Nephron progenitor cell (in vitro differentiated cells): ENCODE measurements at regions not wholly inside any gene's neighbourhood (a gene's known extent, or its start where the extent isn't known, plus 50 kb on each side); places are given as distances from the start of the nearest gene placed in this dataset.
A peak's percentile ranks its signal among the peaks of the same experiment; 100 is the strongest.
"Not testable (repeated sequence)": the region's sequence is repeated elsewhere in the genome, so short reads cannot be mapped to it uniquely, and the experiment has no call there.

Experiments
- DNase-seq: peaks from one replicate; pipeline ENCODE4 v3.0.0; 2021
- H3K27ac Mint-ChIP-seq: 2 replicates; pipeline ENCODE4 v1.8.0; 2021; ENCODE audit warnings: mild to moderate bottlenecking, moderate library complexity, mixed read lengths
- H3K27me3 Mint-ChIP-seq: 2 replicates; pipeline ENCODE4 v1.8.0; 2021; ENCODE audit warnings: mild to moderate bottlenecking, low read depth, mixed read lengths; ENCODE audit not compliant: poor library complexity
- H3K36me3 Mint-ChIP-seq: 2 replicates; pipeline ENCODE4 v1.8.0; 2021; ENCODE audit warnings: low read depth, mixed read lengths
- H3K4me1 Mint-ChIP-seq: 2 replicates; pipeline ENCODE4 v1.8.0; 2021; ENCODE audit warnings: mixed read lengths
- H3K4me3 Mint-ChIP-seq: 2 replicates; pipeline ENCODE4 v1.8.0; 2021; ENCODE audit warnings: mild to moderate bottlenecking, moderate library complexity, mixed read lengths
- H3K9me3 Mint-ChIP-seq: 2 replicates; pipeline ENCODE4 v1.8.0; 2021; ENCODE audit warnings: mild to moderate bottlenecking, moderate library complexity, mixed read lengths
- CTCF ChIP-seq: fragments of 200-600 bp; sonication (generic); IDR thresholded peaks from 2 replicates; pipeline ENCODE4 v1.5.0; 2021; ENCODE audit warnings: antibody characterized with exemption

- no peak for TF ChIP-seq CTCF
- DNase-seq = no peak
- peaks cover 15% of the 10 kb centered on the region for H3K4me1 Mint-ChIP-seq
- H3K9me3 Mint-ChIP-seq = peaks cover 16% of the 10 kb centered on the region
- H3K27me3 Mint-ChIP-seq = peaks cover 8% of the 10 kb centered on the region
- H3K27ac Mint-ChIP-seq = no peak overlapping the region
- H3K4me3 Mint-ChIP-seq = no peak overlapping the region
- H3K36me3 Mint-ChIP-seq = no peaks in the 10 kb centered on the region
These were observed 78.6 kb upstream of the MITF start for GRCh38 chr3:69660631-69661030.

GRCh38 chr3:69659180-69659910, 79.9 kb upstream of the MITF start:
- no peaks in the 10 kb centered on the region for H3K36me3 Mint-ChIP-seq
- TF ChIP-seq CTCF = no peak
- no peak for DNase-seq
- H3K4me1 Mint-ChIP-seq = peaks cover 2% of the 10 kb centered on the region
- H3K27me3 Mint-ChIP-seq = peaks cover 8% of the 10 kb centered on the region
- no peak overlapping the region for H3K27ac Mint-ChIP-seq
- H3K9me3 Mint-ChIP-seq = peaks cover 16% of the 10 kb centered on the region
- no peak overlapping the region for H3K4me3 Mint-ChIP-seq

- Mint-ChIP-seq H3K36me3 (no peaks in the 10 kb centered on the region), H3K4me3 (no peak overlapping the region), H3K27me3 (peaks cover 8% of the 10 kb centered on the region), H3K27ac (peak overlapping the region; percentile 64), H3K9me3 (peaks cover 16% of the 10 kb centered on the region), H3K4me1 (no peaks in the 10 kb centered on the region)
- no peak for TF ChIP-seq CTCF
- no peak for DNase-seq
These were observed 80.6 kb upstream of the MITF start for GRCh38 chr3:69658514-69659140.

GRCh38 chr3:69657030-69657429, 82.2 kb upstream of the MITF start:
- H3K27me3 Mint-ChIP-seq = peaks cover 12% of the 10 kb centered on the region
- H3K4me3 Mint-ChIP-seq, DNase-seq, H3K4me1 Mint-ChIP-seq, H3K36me3 Mint-ChIP-seq, H3K27ac Mint-ChIP-seq: not testable (repeated sequence)
- H3K9me3 Mint-ChIP-seq = peaks cover 16% of the 10 kb centered on the region

GRCh38 chr3:69651765-69652164, 87.5 kb upstream of the MITF start:
- H3K4me1 Mint-ChIP-seq = peaks cover under 1% of the 10 kb centered on the region
- no peaks in the 10 kb centered on the region for H3K36me3 Mint-ChIP-seq
- H3K9me3 Mint-ChIP-seq = no peaks in the 10 kb centered on the region
- peaks cover 9% of the 10 kb centered on the region for H3K27me3 Mint-ChIP-seq
- no peak for DNase-seq
- TF ChIP-seq CTCF = no peak
- no peak overlapping the region for H3K4me3 Mint-ChIP-seq
- no peak overlapping the region for H3K27ac Mint-ChIP-seq

GRCh38 chr3:69650066-69650419, 89.2 kb upstream of the MITF start:
- no peak for TF ChIP-seq CTCF
- Mint-ChIP-seq H3K27me3 (peaks cover 11% of the 10 kb centered on the region), H3K36me3 (no peaks in the 10 kb centered on the region), H3K27ac (no peak overlapping the region), H3K4me1 (peaks cover 7% of the 10 kb centered on the region), H3K9me3 (no peaks in the 10 kb centered on the region), H3K4me3 (no peak overlapping the region)
- no peak for DNase-seq
